ENCODE measurements at regions not wholly inside any gene's neighbourhood (a gene's known extent, or its start where the extent isn't known, plus 50 kb on each side); places are given as distances from the start of the nearest gene placed in this dataset.

- TF ChIP-seq ATF3 (IDR thresholded peaks at IDR 0.05): no peak
- TF ChIP-seq NR2F2 (IDR thresholded peaks at IDR 0.05): no peak
Observed at GRCh38 chr7:46163246-46163645, 242.2 kb upstream of the IGFBP3 start (continued).

GRCh38 chr7:46162609-46163008 lies 241.5 kb upstream of the IGFBP3 start:
- no peak for TF ChIP-seq HNF4A (conservative IDR thresholded peaks at IDR 0.05)
- no peak for TF ChIP-seq EGR1 (IDR thresholded peaks at IDR 0.05; ENCODE audit: low read depth in 2 of 2)
- no peak for TF ChIP-seq ATF3 (IDR thresholded peaks at IDR 0.05)
- TF ChIP-seq ZBTB33 (IDR thresholded peaks at IDR 0.05): no peak
- no peak for TF ChIP-seq HNF4G (IDR thresholded peaks at IDR 0.05)
- no peak for TF ChIP-seq RAD21 (IDR thresholded peaks at IDR 0.05)
- TF ChIP-seq REST (IDR thresholded peaks at IDR 0.05): no peak
- TF ChIP-seq SP1 (IDR thresholded peaks at IDR 0.05): no peak
- no peak for TF ChIP-seq FOXA2 (IDR thresholded peaks at IDR 0.05)
- TF ChIP-seq CTCF (IDR thresholded peaks at IDR 0.05; ENCODE audit: low read depth, low read length, missing input control): no peak
- no peak for TF ChIP-seq TAF1 (conservative IDR thresholded peaks at IDR 0.05)
- no peak for TF ChIP-seq GABPA (IDR thresholded peaks at IDR 0.05 in 1 of 2, conservative IDR thresholded peaks at IDR 0.05 in 1 of 2)
- no peak for TF ChIP-seq RXRA (IDR thresholded peaks at IDR 0.05)
- TF ChIP-seq FOXA1 (IDR thresholded peaks at IDR 0.05): no peak
- no peak for TF ChIP-seq JUND (IDR thresholded peaks at IDR 0.05)
- TF ChIP-seq MAX (IDR thresholded peaks at IDR 0.05): no peak
- TF ChIP-seq NR2F2 (IDR thresholded peaks at IDR 0.05): no peak
- TF ChIP-seq YY1 (IDR thresholded peaks at IDR 0.05): no peak

More at GRCh38 chr7:46162609-46163008, 241.5 kb upstream of the IGFBP3 start:
- Histone ChIP-seq H3K9me3 (ENCODE audit: control insufficient read depth in 4 of 4, low read length in 3 of 4) (no peaks in the 10 kb centered on the region), H3K4me3 (ENCODE audit: low read depth in 1 of 3, low read length in 3 of 3) (no peak overlapping the region), H3K27ac (ENCODE audit: low read depth in 1 of 2, low read length in 2 of 2) (no peak overlapping the region), H3K36me3 (ENCODE audit: control insufficient read depth in 4 of 4, insufficient read depth in 3 of 4, low read depth in 1 of 4, low read length in 3 of 4) (no peaks in the 10 kb centered on the region), H3K4me1 (ENCODE audit: control insufficient read depth in 4 of 4, insufficient read depth in 4 of 4, low read length in 3 of 4) (peaks cover 0 to 6% (median 0%) of the 10 kb centered on the region in 4 donors), H3K9ac (ENCODE audit: low read depth in 1 of 2, low read length in 2 of 2) (no peak overlapping the region), H3K27me3 (ENCODE audit: control insufficient read depth in 4 of 4, insufficient read depth in 4 of 4, low read length in 3 of 4) (no peaks in the 10 kb centered on the region)
- no peak for DNase-seq (ENCODE audit: low spot score)
- 78% methylated on average over 3 of the region's 3 CpGs for WGBS

All from liver (tissue), 8 donors.